ENCODE measurements at regions not wholly inside any gene's neighbourhood (a gene's known extent, or its start where the extent isn't known, plus 50 kb on each side); places are given as distances from the start of the nearest gene placed in this dataset.
A peak's percentile ranks its signal among the peaks of the same experiment; 100 is the strongest.

DNA sequence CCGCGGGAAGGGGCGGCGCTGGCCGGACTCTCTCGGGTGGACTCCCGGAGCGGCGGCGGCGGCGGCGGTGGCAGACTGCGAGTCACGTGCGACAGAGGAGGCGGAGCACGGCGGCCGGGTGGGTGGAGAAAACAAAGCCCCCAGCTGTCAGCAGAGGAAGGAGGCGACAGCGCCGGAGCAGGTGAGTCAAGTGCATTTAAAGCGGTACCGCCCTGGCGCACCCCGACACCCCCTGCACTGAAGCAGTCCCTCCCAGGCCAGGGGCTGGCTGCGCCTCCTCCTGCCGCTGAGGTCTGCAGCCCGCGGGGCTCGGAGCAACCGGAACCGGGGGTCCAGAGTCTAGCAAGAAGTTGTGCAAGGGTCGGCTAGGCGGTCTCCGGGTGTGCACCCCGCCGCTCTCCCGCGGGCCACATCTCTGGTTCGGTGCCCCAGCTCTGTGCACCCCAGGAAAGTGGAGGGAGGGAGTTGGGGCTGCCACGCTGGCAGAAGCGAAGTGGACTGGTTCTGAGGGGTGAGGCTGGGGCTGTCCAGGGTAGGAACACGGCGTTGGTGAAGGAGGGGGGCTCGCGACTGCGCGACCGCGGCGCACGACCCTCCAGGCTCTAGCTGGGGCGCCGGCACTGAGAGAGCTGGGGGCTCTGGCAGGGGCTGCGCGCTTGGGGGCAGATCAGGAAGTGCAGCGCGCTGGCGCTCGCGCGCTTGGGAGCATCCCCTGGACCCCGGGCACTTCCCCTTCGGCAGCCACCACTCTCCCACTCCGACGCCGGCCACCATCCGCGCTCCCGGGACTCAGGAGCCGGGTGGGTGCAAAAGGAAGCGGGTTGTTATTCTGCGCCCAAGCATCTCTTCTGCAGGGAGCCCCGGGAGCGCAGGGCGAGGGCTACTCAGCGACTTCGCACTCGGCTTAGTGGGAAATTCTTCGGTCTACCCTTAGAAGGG lies 64.0 kb upstream of the MAPRE2 start:
- Histone ChIP-seq H3K4me3 (peak overlapping the region; percentile 82), H3K27me3 (peaks cover 27% of the 10 kb centered on the region; the same call in 1 of the 2 replicates), H4K20me1 (no peaks in the 10 kb centered on the region), H3K27ac (peak overlapping the region; percentile 43; the same call in 1 of the 2 replicates), H3K4me2 (peak overlapping the region; percentile 95), H3K4me1 (peaks cover 16% of the 10 kb centered on the region), H3K36me3 (no peaks in the 10 kb centered on the region), H3K9ac (peak overlapping the region; percentile 74), H3K9me3 (no peaks in the 10 kb centered on the region)
- no peak for TF ChIP-seq Cebpa-rat (IDR thresholded peaks at IDR 0.05)

DNA sequence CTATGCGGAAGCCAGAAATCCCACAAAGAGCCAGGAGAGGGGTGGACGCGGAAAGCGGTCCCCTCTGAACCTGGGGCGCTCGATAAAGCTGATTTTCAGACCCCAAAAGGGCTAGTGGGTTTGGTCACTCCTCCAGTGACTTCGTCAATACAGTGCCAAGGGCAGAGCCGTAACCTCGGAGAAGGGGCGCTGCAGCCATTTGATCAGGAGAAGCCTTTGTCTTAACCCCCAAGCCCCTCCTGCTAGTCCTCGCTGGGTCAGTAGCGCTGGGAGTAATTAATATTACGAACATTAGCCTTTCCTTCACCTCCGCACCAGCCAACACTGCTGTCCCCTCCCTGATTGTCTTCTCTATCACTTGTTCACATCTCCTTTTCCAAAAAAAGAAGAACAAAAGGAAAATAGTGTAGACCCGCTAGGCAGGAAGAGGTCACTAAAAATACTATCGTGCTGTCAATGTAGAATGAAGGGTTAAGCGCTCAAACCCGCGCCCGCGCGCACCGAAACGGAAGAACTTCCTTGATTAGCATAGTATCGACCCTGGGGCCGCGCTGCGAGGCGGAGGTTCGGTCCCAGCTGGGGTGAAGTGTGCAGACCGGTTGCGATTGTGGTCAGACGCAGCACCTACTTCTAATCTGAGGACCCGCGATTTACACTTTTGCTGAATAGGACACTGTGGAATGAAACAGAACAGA lies 63.2 kb upstream of the MAPRE2 start:
- no peaks in the 10 kb centered on the region for H3K9me3 ChIP-seq
- peaks cover 27% of the 10 kb centered on the region; the same call in 1 of the 2 replicates for H3K27me3 ChIP-seq
- H3K4me3 ChIP-seq = peak overlapping the region; percentile 82
- peak overlapping the region; percentile 74 for H3K9ac ChIP-seq
- H3K27ac ChIP-seq = peak overlapping the region; percentile 36; the same call in 1 of the 2 replicates
- H3K4me1 ChIP-seq = peaks cover 16% of the 10 kb centered on the region
- peak overlapping the region; percentile 95 for H3K4me2 ChIP-seq
- no peaks in the 10 kb centered on the region for H4K20me1 ChIP-seq
- no peak for TF ChIP-seq Cebpa-rat (IDR thresholded peaks at IDR 0.05)
- H3K36me3 ChIP-seq = no peaks in the 10 kb centered on the region

- Histone ChIP-seq H3K9me3 (no peaks in the 10 kb centered on the region), H3K27ac (no peak overlapping the region), H3K9ac (peak overlapping the region; percentile 74; the same call in 1 of the 2 replicates), H3K27me3 (peaks cover 27% of the 10 kb centered on the region; the same call in 1 of the 2 replicates), H4K20me1 (no peaks in the 10 kb centered on the region), H3K4me1 (peaks cover 16% of the 10 kb centered on the region), H3K36me3 (no peaks in the 10 kb centered on the region), H3K4me3 (peak overlapping the region; percentile 82), H3K4me2 (peak overlapping the region; percentile 95)
- no peak for TF ChIP-seq Cebpa-rat (IDR thresholded peaks at IDR 0.05)
Observed at GRCh38 chr18:34978533-34978893, 62.7 kb upstream of the MAPRE2 start.

DNA sequence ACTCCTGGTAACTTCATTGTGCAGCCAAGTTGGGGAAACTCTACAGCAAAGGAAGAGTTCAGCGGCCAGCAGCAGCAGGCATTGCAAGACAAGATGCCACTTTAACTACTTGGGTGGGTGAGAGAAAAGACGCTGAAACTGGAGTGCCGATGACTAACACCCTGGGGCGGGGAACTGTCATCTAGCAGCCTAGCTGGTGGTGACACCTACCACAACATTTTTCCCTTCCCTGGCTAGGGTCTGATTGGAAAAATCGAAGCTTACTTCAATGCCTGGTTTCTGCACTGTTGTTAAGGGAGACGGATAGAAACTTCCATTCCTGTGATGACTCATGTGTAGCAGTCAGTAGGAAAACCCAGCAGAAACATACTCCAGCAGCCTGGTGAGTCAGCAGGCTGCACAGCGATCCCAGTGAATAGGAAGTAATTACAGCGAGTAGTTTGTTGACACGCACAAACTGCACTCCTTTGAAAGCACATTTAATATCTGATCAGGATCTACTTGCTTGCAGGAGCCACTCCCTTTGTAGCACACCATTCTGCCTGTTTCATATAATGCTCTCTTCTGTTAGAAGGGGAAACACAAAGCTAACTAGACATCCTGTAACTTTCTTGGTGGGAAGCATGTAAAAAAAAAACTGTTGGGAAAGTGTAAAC lies 62.1 kb upstream of the MAPRE2 start:
- Histone ChIP-seq H3K27me3 (peaks cover 27% of the 10 kb centered on the region; the same call in 1 of the 2 replicates), H3K9ac (0 out of 2 replicates have a peak overlapping the region, but pooled peaks have one; percentile 74), H3K4me1 (peaks cover 16% of the 10 kb centered on the region), H3K4me2 (peak overlapping the region; percentile 95), H4K20me1 (no peaks in the 10 kb centered on the region), H3K9me3 (no peaks in the 10 kb centered on the region), H3K27ac (no peak overlapping the region), H3K36me3 (no peaks in the 10 kb centered on the region), H3K4me3 (peak overlapping the region; percentile 82; the same call in 1 of the 2 replicates)
- TF ChIP-seq Cebpa-rat (IDR thresholded peaks at IDR 0.05) = no peak

DNA sequence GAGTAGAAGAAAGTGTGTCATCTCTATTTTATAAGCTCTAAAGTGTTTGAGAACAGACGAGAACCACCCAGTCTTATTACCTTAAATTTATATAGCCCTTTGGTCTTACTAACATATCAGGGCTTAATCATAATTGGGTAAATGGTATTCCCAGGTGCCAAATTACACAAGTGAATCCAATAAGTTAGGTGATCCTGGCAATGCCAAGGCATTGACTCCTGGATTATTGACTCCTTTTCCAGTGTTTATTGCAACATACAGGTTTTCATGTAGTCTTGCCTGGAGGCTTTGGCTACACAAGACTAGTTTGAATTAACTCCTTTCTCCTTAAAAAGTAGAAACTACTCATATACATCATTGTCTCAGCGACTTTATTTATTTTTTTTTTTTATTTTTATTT lies 59.7 kb upstream of the MAPRE2 start:
- Histone ChIP-seq H3K27me3 (peaks cover 19% of the 10 kb centered on the region; the same call in 1 of the 2 replicates), H3K9ac (no peak overlapping the region), H3K36me3 (no peaks in the 10 kb centered on the region), H3K27ac (no peak overlapping the region), H3K4me3 (no peak overlapping the region), H3K4me1 (peaks cover 16% of the 10 kb centered on the region), H3K9me3 (no peaks in the 10 kb centered on the region), H3K4me2 (no peak overlapping the region), H4K20me1 (no peaks in the 10 kb centered on the region)
- TF ChIP-seq Cebpa-rat (IDR thresholded peaks at IDR 0.05) = no peak

DNA sequence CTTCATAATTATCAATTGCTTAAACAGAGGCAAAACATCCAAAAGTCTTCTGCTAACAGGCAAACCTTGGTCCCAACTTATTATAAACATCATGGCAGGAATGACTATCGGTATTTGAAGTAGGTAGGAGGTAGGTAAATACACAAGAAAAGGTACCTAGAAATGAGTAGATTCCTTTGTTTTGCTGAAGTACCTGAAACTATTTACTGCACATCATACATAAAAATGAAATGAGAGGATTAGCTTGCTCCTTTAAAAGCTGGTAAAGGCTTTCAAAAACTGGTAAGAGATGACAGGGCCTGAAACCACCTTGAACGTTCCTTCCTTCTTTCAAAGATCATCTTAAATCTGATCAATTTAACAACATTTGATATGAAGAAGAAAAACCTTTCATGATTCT lies 55.2 kb upstream of the MAPRE2 start:
- Histone ChIP-seq H4K20me1 (no peaks in the 10 kb centered on the region), H3K27ac (no peak overlapping the region), H3K9me3 (no peaks in the 10 kb centered on the region), H3K36me3 (no peaks in the 10 kb centered on the region), H3K9ac (no peak overlapping the region), H3K4me3 (no peak overlapping the region), H3K27me3 (no peaks in the 10 kb centered on the region), H3K4me1 (peaks cover 10% of the 10 kb centered on the region), H3K4me2 (no peak overlapping the region)
- no peak for TF ChIP-seq Cebpa-rat (IDR thresholded peaks at IDR 0.05)

GRCh38 chr18:34990597-34990996 lies 50.6 kb upstream of the MAPRE2 start:
- Histone ChIP-seq H3K4me1 (peaks cover 33% of the 10 kb centered on the region), H3K4me3 (no peak overlapping the region), H3K36me3 (0 out of 2 replicates have a peak, but pooled peaks cover 8% of the 10 kb centered on the region), H3K9ac (no peak overlapping the region), H4K20me1 (no peaks in the 10 kb centered on the region), H3K27me3 (no peaks in the 10 kb centered on the region), H3K27ac (no peak overlapping the region), H3K9me3 (peaks cover 3% of the 10 kb centered on the region), H3K4me2 (peak overlapping the region; percentile 42; the same call in 1 of the 2 replicates)
- no peak for TF ChIP-seq Cebpa-rat (IDR thresholded peaks at IDR 0.05)

GRCh38 chr18:34991152-34991551 lies 50.1 kb upstream of the MAPRE2 start:
- Histone ChIP-seq H3K27me3 (no peaks in the 10 kb centered on the region), H3K27ac (no peak overlapping the region), H3K9me3 (peaks cover 9% of the 10 kb centered on the region), H3K4me1 (peaks cover 33% of the 10 kb centered on the region), H3K9ac (no peak overlapping the region), H4K20me1 (no peaks in the 10 kb centered on the region), H3K4me2 (peak overlapping the region; percentile 42; the same call in 1 of the 2 replicates), H3K4me3 (no peak overlapping the region), H3K36me3 (0 out of 2 replicates have a peak, but pooled peaks cover 10% of the 10 kb centered on the region)
- no peak for TF ChIP-seq Cebpa-rat (IDR thresholded peaks at IDR 0.05)

All from BLaER1 (cell line).